ENCODE measurements at regions not wholly inside any gene's neighbourhood (a gene's known extent, or its start where the extent isn't known, plus 50 kb on each side); places are given as distances from the start of the nearest gene placed in this dataset.

DNA sequence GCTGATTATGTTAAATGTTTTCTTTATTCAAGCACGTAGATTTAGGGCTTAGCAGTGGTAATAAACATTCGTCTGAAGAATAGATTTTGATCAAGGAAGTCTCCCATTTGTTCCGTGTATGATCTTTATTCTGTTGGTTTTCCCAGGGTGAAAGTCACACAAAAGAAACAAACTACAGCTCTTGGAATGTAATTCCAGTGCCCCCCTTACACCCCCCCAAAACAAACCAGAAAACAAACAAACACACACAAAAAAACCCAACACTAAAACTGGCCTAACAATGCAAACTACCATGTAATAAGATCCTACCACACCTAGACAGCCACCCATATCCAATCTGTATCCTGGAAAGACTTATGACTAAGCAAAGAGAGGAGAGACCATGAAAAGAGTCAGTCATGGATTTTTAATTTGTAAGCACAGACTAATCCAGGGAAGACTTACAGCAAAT lies 196.2 kb upstream of the ELL2 start:
- DNase-seq = no peak

DNA sequence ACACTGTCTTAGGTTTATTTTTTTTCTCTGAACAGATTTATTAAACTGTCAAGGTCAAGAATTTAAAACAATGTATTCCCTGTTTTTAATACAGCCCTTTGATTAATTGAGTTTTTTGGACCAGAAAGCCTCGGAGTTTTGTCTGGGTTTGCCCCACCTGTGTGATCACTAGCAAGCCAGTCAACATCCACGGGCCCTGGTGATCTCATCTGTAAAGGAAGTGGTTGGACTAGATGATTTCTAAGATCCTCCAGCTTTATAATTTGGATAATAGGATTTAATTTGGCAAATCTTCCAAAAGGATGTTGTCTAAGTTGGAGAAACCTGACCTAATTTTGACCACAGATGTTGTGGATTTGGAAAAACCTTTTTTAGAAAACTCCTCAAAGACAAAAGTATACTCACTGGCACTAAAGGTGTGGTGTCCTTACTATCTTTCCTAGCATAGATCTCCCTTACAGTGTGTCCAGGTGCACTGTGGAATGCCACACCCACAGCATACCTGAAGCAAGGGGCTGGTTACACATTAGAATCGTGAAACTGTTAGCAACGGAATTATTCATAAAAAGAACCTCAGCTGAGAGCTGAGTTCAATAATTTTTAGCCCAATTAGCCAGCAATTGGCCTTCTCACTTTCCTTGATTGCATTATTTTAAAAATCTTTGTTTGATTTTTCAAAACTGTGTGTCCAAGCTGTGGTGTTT lies 195.6 kb upstream of the ELL2 start:
- no peak for DNase-seq

DNA sequence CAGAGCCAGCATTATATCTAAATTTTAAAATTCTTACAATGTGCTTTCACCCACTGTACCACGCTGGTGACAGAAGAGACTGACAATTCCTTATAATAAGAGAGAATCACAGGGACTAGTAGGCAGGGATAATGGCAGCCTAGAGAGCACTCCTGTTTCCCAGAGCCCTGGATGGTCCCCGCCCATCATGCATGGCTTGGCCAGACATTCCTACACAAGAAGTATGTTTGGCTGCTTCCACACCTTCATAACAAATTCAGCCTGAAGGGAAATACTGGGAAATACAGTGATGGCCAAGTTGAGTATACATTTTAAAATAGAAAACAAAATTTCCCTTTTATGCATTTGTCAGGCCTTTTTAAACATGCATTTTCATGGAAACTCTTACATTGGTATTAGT lies 193.5 kb upstream of the ELL2 start:
- no peak for DNase-seq

DNA sequence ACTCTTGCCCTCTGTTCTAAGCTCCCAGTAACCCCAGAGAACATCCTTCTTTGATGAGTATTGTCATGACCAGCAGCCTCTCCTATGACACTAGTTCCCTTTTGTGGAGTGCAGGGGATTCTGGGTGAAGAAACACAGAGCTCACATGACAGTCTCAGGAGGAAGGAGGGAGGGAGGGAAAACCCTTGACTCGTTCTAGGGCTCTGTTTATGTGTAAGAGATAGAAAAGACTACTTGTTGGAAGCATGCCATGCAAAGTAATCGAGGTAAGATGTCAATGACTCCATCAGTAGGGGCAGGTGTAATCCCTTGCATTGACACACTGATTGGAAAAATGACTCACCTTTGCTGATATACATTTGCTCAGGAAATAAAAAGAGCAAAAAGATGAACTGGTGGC lies 190.2 kb upstream of the ELL2 start:
- no peak for DNase-seq

DNA sequence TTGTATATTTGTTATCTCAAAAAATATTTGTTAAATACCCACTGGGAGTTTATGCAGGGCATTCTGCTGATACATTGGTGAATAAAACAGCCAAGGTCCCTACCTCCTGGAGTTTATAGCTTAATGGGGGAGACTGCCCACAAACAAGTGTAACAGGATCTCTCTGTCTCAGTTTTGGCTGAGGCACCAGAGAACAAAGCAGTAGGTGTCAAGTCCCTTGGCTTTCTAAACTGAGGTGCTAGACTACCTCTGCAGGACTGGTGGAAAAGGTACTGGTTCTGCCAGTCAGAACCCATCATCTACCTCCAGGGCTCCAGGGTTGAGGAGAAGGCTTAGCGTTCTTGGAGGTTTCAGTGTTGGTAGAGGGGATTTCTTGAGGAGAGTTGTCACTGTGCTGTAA lies 188.4 kb upstream of the ELL2 start:
- DNase-seq = no peak

DNA sequence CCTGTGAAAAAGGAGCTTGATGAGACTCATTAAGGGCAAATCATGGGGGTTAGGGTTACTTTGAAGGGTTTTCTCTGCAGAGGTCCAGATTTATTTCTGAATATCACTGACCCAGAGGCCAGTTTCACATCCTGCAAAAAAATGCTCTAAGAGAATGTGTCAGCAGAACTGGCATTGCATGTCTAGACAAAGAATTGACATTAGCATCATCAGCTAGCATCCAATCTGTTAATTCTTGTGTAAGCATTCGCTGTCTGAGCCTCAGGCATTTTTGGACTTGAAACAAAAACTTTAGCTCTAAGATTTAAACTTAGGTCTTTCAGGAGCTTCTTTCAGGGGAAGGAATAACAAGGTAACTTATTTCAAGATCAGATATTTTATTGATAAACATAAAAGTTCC lies 187.9 kb upstream of the ELL2 start:
- DNase-seq = no peak

DNA sequence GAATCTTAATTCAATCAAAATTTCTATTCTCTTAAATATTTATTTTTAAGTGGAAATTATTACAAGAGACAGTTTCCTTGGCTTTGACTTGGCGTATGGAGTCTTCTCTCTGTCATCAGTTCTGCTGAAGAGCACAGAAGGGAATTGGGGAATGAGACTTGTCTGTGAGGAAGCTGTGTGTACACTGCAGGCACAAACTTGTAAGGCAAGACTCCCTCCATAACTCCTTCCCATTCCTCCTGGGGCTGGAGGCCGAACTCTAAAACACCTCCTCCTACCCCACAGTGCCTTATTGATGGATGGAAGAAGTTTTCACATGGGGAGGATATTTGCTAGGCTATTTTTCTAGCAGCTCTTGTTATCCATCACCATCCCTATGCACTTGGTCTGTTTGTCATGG lies 187.4 kb upstream of the ELL2 start:
- DNase-seq = no peak

DNA sequence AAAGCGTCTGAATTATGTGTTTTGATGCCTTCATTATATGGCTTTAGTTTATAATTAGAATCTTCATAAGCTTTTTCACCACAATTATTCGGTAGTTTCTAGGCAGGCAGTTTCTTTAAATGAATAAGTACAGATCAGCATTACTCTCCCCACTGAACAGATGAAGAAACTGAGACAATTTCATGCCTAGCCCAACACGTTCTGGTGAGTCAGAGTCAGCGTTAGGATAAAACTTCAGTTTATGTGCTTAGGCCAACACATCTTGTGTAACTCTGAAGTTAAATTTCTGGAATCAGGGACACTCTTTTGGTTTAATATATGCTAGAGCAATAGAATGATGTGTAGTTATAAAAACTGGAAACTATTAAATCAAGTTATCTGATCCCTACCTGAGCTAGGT lies 186.7 kb upstream of the ELL2 start:
- no peak for DNase-seq

DNA sequence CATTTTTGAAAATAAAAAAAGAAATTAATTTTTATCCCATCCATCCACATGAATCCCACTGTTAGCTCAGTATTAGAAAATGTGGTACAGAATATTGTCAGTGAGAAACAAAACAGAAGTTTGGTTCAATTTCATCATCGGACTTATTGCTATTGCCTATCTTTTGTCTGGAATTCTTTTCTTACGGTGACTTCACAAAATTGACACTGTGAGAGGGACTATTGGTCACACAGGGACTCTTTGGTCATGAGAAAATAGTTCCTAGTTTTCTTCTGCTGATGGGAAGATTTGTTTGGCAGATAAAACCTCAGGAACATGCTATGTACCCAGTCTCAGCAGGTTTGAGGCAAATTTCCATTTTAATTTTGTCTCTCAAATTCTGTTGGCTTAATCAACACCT lies 186.2 kb upstream of the ELL2 start:
- no peak for DNase-seq

DNA sequence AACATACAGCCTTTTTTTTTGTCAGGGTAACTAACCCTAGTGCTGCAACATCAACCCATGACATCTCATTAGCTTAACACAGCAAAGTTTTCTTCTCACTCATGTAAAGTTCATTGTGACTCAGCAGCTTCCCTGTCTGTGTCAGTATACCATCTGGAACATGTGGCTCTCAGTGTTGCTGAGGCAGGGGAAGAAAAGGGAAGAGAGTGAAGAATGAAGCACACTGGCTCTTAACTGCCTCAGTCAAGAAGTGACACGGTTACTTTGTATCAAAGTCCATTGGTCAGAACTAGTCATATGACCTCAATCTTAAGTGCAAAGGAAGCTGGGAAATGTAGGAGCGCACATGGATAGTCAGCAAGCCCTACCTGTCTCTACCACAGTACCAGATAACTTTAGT lies 185.0 kb upstream of the ELL2 start:
- no peak for DNase-seq

DNA sequence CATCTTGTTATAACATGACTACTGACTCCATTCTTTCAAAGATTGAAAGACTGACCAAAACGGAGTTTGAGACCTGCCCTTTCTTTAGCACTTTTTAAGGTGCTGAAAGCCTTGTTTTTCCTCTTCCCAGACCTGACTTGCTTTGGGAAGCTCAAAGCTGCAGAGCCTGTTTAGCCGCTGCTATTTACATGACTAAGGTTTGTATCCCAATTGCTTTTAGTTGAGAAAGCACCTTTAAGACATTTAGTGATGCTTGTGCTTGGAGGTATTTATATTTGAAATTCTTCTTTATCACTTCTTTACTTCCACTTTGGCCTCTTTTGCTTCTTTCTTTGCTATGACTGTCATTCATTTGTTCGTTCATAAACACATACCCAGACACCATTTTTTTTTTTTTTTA lies 182.6 kb upstream of the ELL2 start:
- DNase-seq = no peak

DNA sequence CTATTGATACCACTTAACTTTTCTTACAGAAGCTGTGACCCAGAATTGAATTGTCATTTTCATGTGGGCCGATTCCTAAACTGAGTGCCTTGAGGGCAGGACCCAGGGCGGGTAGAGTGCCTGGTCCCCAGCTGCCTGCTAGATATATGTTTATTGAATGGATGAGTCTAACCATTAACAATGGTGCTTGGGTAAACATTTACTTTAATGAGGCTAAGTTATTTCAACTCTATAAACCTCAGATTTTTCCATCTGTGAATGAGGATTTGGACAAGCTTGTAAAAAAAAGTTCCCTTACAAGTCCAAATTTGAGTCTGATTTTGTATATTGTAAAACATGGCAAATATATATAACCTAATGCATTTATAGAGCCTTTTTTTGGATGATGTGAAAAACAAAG lies 181.8 kb upstream of the ELL2 start:
- DNase-seq = no peak

DNA sequence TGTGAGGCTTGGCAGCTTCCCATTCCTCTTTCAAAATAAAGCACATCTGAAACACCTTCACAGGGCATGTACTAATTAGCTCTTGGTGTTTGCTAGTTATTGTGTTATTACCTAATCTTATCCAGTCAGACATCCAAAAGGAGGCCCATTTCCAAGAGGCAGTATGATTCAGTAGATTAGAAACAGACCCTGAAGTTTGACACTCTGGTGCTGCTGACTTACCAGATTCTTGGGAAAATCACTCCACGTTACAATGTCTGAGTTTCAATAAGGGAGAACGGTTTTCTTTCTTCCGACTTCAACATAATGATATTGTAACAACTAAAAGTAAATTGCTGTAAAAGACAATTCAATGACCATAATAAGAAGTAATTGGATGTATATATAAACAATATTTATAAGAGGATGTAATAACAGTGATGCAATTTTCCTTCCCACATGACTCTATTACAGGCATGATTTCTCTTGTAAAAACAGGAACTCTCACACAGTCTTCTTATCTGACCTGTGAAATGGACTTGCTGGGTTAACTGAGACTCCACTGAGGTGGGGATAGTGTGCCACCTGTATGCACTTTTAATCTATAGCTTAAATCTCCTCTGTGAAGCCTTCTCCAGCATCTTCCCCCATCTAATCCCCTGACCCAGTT lies 181.3 kb upstream of the ELL2 start:
- no peak for DNase-seq

DNA sequence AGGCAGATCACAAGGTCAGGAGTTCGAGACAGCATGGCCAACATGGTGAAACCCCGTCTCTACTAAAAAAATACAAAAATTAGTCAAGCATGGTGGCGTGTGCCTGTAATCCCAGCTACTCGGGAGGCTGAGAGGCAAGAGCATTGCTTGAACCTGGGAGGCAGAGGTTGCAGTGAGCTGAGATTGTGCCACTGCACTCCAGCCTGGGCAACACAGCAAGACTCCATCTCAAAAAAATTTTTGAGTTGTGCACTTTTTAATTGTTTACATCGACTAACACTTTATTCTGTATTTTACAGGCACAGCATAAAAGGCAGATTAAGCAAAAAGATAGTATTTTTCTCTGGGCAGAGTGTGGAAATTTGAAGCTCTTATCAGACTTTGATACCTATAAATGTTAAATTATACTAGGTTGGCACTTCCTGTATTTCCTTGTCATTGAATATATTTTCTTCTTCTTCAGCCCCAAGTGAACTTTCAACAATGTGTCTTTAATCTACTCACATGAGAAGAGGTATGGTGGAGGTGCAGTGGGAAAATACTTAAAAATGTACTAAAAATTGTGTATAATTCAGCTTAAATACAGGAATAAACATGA lies 180.6 kb upstream of the ELL2 start:
- no peak for DNase-seq

DNA sequence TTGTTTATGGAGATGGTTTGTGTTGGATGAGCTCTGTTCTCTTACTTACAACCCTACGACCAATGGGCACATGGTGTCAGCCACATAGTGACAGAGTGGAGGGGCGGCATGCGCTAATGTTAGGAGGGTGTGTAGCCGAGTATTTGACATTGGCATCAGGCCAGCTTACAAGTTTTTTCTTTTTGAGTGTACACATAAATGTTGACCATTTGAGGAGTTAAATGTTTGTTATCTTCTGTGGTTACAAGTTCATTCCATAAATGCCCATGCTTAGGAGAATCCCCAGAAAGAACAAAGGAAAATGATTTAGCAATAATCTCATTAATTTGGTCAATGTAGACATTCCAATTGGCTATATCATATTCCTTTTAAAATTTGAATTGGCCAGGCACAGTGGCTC lies 180.1 kb upstream of the ELL2 start:
- DNase-seq = no peak

DNA sequence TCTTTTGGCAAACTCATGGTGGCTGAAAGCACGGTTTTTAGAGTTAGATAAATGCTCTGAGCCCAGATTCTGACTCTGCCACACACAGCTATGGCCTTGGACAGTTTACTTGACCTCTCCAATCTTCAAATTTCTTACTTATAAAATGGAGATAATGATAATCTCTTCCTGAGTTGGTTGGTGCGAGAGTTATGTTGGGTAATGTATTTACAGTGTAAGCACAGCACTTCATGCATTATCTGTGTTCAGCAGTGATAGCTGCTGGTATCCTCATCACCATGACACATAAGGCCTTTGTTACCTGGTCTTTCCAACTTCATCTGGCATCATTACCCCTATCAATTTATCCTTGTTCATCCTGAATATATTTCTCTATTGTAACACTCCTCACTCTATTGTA lies 178.8 kb upstream of the ELL2 start:
- DNase-seq = no peak

DNA sequence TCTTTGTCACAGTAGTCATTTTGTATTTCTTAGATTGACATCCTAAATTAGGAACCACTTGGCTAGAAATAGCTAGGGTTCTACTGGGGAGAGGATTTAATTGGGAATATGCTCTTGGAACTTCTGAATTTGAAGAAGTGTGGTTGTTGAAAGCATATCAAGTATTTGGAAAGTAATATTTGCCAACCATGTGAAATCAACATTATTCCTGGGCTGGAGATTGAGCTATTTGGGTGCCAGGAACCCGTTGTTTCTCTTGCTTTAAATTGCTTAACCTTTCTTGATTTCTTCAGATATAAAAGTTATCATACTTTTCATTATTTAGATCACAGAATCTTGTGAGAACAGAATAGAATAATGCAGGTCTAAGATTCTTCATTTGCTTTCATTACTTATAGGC lies 178.4 kb upstream of the ELL2 start:
- DNase-seq = no peak

DNA sequence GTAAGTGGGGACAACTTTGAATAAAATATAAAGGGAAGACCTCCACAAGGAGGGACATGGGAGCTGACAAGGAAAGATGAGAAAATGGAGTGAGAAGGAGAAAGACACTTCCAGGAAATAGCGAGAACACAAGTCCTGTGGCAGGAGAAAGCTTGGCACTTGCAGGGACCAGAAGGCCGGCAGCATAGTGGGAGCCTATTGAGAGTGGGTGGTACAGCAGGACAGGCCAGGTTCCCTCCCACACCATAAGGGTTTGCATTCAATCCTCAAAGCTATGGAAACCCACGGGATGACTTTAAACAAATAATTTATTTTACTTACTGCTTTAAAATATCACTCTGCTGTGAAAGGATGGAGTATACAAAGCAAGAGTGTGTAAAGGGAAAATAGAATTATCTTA lies 173.2 kb upstream of the ELL2 start:
- no peak for DNase-seq

DNA sequence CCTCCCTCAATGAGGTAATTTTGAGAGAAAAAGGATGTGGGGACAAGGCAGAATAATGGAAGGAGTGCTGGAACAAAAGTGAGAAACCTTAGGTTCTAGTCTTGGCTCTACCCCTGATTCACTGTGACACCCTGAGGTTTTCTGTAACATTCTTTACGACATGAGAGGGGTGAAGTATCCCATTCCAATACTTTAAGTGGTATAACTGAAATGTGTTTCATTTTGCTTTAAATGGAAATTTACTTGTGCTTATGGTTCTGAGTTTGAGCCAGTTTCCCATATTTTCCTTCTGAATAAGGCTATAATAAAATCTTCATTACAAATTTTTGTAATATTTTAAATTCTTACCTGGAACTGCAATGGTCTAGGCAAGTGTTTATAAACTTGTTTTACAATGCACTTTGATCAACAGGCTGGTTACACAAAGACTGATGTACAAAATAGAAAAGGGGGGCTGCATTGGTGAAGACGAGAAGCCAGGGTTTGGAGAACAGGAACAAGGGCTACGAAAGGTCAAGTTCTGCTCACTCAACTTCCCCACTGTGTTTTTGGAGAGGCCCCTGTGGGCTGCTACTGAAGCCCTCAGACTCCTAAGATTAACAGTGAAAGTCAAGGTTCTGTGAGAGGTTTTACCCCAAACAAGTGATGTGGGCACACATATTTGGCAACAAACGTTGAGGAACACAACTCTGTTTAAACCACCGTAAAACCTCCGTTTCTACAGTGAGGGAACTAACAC lies 171.9 kb upstream of the ELL2 start:
- DNase-seq = no peak

DNA sequence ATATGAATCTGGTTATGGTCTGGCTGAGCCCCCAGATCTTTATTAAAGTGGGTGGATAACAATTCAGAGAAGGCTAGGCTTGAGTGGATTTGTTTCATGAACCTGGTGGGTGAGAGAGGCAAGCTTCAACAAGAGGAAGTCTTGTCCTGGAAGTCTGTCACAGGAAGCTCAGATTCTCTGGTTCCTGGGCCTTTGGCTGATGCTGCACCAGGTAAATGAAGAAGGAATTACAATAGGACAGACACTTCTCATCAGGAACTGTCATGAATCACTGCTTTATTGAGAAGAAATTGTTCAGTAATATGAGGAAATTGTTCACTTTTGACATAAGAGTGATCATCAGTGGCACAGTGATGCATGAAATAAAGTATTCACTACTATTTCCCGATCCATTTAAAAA lies 167.6 kb upstream of the ELL2 start:
- no peak for DNase-seq

DNA sequence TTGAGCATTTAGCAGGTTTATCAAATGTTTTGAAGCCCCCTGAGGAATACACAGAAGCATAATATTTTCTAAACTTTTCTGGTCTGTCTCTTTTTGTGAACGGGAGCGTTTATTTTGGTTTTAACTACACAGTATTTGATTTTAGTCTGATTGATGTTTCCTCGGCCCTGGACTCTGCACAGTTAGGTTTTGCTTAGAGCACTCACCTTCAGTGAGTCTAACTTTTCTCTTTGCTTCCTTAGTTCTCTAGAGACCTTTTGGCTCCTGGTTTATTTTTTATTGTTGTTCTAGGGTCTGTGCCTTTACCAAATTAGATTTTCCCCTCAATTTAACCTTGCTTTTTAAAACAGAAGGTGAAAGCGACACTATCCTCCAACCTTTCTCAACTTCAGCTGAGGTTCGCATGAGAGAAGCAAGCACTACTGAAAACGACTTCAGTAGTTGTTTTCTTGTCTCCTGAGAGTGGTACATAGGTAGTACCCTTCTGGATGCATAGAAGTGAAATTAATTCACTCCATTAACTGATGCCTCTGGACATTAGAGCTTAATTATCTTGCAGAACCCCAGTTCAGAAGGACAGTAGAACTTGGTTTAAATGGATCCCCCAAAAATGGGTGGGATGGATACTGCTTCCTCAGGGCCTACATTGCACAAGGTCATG lies 166.7 kb upstream of the ELL2 start:
- no peak for DNase-seq

DNA sequence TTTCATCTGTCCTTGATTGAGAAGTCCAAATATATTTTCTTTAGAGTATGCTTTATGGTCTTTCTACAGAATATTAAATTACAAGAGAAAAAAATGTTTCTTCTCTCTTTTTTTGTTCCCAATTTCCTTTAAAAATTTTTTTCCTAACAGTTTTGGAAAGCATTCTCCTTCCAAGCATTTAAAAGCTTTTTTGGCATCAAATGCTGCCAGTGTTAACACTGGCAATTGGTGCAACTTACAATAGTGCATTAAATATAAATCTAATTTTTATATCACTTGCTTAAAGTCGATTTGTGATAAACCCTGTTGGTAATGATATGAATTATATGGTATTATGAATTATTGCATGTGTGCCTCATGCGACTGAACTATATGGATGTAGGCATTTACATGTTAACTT lies 165.9 kb upstream of the ELL2 start:
- no peak for DNase-seq

DNA sequence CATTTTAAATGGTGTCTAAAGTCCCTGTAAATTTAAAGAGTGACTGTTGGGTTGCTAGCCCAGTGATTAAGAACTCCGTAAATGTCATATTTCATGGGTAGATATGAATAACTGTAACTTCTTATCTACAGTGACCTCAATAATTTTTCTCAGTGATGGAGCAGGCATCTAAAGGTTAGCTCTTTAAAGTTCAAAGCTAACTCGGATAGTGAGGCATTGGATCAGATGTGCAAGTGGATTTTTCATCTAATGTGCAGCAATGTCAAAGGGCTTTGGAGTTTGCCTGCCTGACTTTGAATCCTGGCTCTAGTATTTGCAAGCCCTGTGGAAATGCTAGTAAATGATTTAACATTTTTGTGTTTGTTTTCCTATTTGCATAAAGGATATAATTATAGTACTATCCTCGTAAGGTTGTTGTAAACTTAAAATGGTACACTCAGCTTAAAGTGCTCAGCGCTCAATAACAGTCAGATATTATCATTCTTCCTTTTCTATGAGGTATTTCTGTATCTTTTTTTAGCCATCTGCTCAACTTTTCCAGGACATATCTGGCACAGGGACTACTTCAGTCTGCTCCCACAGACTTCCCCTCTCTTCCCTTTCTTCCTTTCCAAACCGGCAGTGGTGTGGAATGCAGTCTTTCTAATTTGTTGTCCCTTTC lies 163.7 kb upstream of the ELL2 start:
- no peak for DNase-seq
